ENCODE measurements at regions not wholly inside any gene's neighbourhood (a gene's known extent, or its start where the extent isn't known, plus 50 kb on each side); places are given as distances from the start of the nearest gene placed in this dataset.

DNA sequence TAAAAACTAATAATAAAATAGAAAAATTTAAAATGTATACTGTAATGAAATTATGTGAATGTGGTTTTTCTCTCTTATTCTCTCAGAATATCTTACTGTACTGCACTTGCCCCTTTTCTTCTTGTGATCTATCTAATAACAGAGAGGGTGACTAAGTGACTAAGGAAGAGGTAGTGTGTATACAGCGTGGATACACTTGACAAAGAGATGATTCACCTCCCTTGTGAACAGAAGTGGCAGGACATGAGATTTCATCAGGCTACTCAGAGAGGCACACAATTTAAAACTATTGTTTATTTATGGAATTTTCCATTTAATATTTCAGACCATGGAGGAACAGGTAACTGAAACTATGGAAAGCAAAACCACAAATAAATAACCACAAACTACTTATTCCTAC is 806.6 kb upstream of the GHITM start:
- TF ChIP-seq TAF1 (IDR thresholded peaks at IDR 0.05; ENCODE audit: borderline replicate concordance, low read depth, low read length) = no peak
- no peak for TF ChIP-seq POLR2A (IDR thresholded peaks at IDR 0.05; ENCODE audit: low read depth, low read length)
- TF ChIP-seq POLR2AphosphoS5 (IDR thresholded peaks at IDR 0.05; ENCODE audit: low read depth, low read length) = no peak
